ENCODE measurements at regions not wholly inside any gene's neighbourhood (a gene's known extent, or its start where the extent isn't known, plus 50 kb on each side); places are given as distances from the start of the nearest gene placed in this dataset.
A peak's percentile ranks its signal among the peaks of the same experiment; 100 is the strongest.

DNA sequence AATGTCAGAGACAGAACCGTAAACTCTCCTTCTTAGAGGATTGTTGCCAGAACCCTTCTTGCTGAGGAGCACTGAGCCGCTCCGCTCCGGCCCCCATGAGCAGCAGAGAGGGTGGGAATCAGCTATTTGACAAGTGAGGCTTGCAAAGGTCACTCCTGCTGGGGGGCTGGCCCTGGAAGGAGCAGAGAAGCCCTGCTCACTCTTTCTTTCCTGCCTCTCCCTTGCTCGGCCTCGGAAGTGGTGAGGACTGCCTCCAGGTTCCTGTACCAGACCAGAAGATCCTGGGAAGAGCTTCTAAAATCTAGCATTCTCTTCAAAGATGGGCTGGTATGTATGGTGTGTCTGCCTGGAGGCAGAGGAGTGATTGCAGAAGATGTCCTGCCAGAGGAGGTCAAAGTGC, 168.6 kb upstream of the NECTIN1 start:
- DNase-seq (ENCODE audit: insufficient read length): no peak
- no peak for FAIRE-seq
- no peak for TF ChIP-seq POLR2A (IDR thresholded peaks at IDR 0.05; ENCODE audit: low read depth, low read length)
- no peak for TF ChIP-seq POLR2AphosphoS5 (IDR thresholded peaks at IDR 0.05; ENCODE audit: low read depth, low read length)
- TF ChIP-seq TAF1 (IDR thresholded peaks at IDR 0.05; ENCODE audit: borderline replicate concordance, low read depth, low read length): no peak

- TF ChIP-seq TAF1 (IDR thresholded peaks at IDR 0.05; ENCODE audit: borderline replicate concordance, low read depth, low read length) (no peak), POLR2A (IDR thresholded peaks at IDR 0.05; ENCODE audit: low read depth, low read length) (no peak), POLR2AphosphoS5 (IDR thresholded peaks at IDR 0.05; ENCODE audit: low read depth, low read length) (no peak)
- DNase-seq (ENCODE audit: insufficient read length) (no peak), FAIRE-seq (no peak)
Measured at GRCh38 chr11:119897046-119897440, 168.0 kb upstream of the NECTIN1 start.

DNA sequence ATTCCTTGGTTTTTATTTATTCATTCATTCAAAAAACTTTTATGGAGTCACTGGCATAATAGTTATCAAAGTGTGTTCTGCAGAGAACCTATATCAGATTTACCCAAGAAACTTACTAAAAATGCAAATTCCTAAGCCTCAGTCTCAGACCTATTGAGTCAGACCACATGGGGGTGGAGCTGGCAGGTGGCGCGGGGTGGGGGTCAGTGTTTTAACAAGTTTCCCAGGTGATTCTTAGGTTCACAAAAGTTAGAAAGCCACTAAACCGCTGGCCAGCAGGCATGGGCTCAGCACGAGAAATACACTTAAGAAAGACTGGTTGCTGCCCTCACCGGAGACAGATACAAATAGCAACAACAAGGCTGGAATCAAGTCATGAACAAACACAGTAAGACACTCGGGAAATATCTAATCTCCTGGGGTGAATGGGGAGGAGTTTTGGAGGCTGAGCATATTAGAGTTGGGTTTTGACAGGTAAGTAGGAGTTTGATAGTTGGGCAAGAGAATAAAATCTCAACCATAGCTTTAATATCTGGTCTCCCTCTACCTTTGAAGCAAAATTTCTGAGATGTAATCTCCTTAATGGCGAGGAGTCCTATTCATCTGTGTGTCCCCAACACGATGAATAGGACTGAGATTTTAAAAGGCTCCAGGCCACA, 167.5 kb upstream of the NECTIN1 start:
- FAIRE-seq: peak; percentile 50
- TF ChIP-seq POLR2A (IDR thresholded peaks at IDR 0.05; ENCODE audit: low read depth, low read length): no peak
- DNase-seq (ENCODE audit: insufficient read length): no peak

DNA sequence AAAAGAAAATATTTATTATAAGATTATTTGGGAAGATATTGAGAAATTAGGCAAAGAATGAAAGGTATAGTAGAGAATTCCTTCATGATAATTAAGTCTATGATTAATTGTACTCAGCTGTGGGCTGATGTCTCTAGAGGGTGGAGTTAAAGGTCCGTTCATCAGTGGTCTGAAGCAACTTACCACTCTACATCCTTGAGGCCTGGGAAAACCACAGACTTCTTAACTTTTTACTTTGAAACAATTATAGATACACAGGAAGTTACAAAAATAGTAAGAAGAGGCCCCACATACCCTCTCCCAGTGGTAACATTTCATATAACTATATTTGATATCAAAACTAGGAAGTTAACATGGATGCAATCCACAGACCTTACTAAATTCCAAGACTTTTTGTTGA, 167.0 kb upstream of the NECTIN1 start:
- no peak for TF ChIP-seq POLR2A (IDR thresholded peaks at IDR 0.05; ENCODE audit: low read depth, low read length)
- no peak for TF ChIP-seq TAF1 (IDR thresholded peaks at IDR 0.05; ENCODE audit: borderline replicate concordance, low read depth, low read length)
- no peak for TF ChIP-seq POLR2AphosphoS5 (IDR thresholded peaks at IDR 0.05; ENCODE audit: low read depth, low read length)
- DNase-seq (ENCODE audit: insufficient read length) (no peak), FAIRE-seq (no peak)

- no peak for FAIRE-seq
- TF ChIP-seq POLR2AphosphoS5 (IDR thresholded peaks at IDR 0.05; ENCODE audit: low read depth, low read length) (no peak), POLR2A (IDR thresholded peaks at IDR 0.05; ENCODE audit: low read depth, low read length) (no peak), TAF1 (IDR thresholded peaks at IDR 0.05; ENCODE audit: borderline replicate concordance, low read depth, low read length) (no peak)
- DNase-seq (ENCODE audit: insufficient read length): no peak
Measured at GRCh38 chr11:119894916-119895315, 165.9 kb upstream of the NECTIN1 start.

DNA sequence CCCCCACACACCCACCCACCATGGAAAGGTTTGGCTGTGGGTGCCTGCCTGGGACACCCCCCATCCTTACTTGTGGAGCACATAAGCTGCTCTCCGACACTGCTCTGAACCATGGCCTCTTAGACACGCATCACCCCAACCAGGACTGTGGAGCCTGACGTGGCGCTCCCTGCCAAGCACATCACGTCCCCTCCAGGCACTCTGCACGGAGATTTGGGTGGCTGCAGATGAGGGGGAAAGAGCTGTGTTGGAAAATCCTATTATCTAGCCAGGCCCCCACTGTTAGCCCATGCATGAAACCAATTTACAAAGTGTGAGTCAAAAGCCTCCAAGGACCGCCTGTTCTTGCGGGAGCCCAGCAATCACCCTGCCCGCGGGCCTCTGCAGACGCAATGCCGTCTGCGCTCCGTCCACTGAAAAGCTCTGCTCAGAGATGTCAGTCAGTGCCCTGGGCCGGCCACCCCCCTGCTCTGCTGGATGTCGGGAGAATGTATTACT, 163.4 kb upstream of the NECTIN1 start:
- TF ChIP-seq POLR2A (IDR thresholded peaks at IDR 0.05; ENCODE audit: low read depth, low read length): no peak
- TF ChIP-seq TAF1 (IDR thresholded peaks at IDR 0.05; ENCODE audit: borderline replicate concordance, low read depth, low read length): no peak
- TF ChIP-seq POLR2AphosphoS5 (IDR thresholded peaks at IDR 0.05; ENCODE audit: low read depth, low read length): no peak
- FAIRE-seq (no peak), DNase-seq (ENCODE audit: insufficient read length) (no peak)

DNA sequence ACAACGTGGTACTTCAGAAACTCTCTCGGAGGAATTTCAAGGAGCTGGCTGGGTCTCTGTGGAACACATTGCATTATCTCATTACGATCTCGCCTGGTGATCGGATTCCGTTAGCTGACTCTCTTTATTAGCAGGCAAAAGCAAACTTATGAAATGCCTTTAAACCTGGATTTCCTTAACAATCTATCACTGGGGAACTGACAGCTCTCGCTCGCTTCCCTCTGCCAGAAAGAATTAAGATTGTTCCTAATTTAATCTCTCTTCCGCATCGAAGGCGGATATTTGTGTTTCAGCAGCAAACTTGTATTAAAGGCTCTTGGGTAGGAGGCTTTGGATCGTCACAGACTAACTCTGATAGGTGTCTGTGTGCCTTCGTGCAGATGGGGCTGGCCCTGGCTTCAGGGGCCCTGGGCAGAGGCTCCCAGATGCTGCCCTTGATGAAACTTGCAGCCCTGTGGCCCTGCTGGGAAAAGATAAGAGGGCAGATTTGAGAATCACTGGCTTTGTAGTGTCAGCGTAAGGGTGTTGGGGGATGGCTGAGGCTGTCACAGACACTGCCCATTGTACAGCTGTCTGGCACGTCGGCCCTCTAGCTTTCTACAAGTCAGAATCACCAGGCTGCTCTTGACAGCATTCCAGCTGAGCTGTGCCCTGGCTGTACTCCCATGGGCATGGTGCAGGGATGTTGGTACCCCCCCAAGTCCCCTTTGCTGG, 162.2 kb upstream of the NECTIN1 start:
- TF ChIP-seq POLR2A (IDR thresholded peaks at IDR 0.05; ENCODE audit: low read depth, low read length) (no peak), TAF1 (IDR thresholded peaks at IDR 0.05; ENCODE audit: borderline replicate concordance, low read depth, low read length) (no peak), POLR2AphosphoS5 (IDR thresholded peaks at IDR 0.05; ENCODE audit: low read depth, low read length) (no peak)
- FAIRE-seq: no peak
- no peak for DNase-seq (ENCODE audit: insufficient read length)

DNA sequence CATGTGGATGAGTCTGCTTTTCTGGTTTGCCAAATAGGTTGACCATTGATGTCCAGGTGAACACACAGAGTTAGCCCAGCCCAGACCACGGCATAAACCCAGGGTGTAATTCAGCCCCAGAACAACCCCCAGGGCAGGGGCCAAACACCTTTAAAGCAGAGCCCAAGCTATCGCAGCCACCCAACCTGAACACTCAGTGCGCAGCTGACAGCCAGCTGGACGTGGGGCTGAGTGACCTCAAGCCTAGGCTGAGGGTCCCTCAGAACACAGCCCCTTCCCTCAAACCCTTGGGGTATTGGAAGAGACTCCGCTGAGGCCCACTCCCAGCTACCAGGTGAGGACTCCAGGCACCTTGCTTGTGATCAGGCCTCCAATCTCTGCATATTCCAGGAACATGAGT, 161.5 kb upstream of the NECTIN1 start:
- FAIRE-seq: no peak
- no peak for DNase-seq (ENCODE audit: insufficient read length)
- no peak for TF ChIP-seq POLR2AphosphoS5 (IDR thresholded peaks at IDR 0.05; ENCODE audit: low read depth, low read length)
- no peak for TF ChIP-seq POLR2A (IDR thresholded peaks at IDR 0.05; ENCODE audit: low read depth, low read length)
- no peak for TF ChIP-seq TAF1 (IDR thresholded peaks at IDR 0.05; ENCODE audit: borderline replicate concordance, low read depth, low read length)

DNA sequence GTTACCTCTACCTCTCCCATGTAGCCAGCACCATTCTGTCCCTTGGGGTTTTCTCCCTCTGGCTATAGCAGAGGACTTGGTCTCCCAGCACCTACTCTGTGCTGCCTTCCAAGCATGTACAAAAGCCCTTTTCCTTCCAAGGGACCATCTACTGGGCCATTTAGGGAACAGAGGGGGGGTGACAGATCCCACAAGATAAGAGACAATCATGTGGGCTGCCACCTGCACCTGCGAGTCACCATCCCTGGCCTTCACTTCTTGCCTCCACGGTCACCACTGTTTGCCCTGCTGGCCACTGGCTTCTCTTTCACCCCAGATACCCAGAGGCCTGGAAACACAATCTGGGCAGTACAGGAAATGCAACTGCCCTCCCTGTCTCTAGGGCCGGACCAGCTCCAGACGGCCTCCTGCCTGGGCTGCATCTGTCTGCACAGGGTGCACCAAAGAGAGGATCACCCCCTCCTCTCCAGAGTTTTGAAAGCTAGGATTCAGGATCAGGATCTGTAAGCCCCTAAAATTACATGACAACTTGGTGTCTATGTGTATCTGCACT, 160.8 kb upstream of the NECTIN1 start:
- no peak for TF ChIP-seq TAF1 (IDR thresholded peaks at IDR 0.05; ENCODE audit: borderline replicate concordance, low read depth, low read length)
- TF ChIP-seq POLR2AphosphoS5 (IDR thresholded peaks at IDR 0.05; ENCODE audit: low read depth, low read length): no peak
- TF ChIP-seq POLR2A (IDR thresholded peaks at IDR 0.05; ENCODE audit: low read depth, low read length): no peak
- DNase-seq (ENCODE audit: insufficient read length) (no peak), FAIRE-seq (no peak)

DNA sequence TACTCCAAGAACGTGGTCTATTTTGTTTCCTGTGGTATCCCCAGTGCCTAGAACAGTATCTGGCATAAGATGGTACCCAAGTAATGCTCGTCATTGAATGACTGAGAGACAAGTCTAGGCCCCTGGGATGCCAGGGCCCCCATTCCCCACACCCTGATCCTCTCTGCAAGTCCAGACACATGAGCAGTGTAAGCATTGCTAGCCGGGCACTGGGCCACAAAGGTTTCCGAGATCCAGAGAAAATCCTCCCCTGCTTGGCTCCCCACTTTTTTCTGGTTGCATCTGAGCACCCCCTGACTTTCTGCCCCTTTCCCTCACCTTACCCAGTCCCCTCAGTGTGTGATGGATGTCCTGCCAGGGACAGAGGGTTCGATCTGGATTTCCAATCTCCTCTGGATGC, 160.1 kb upstream of the NECTIN1 start:
- no peak for FAIRE-seq
- DNase-seq (ENCODE audit: insufficient read length): no peak
- TF ChIP-seq TAF1 (IDR thresholded peaks at IDR 0.05; ENCODE audit: borderline replicate concordance, low read depth, low read length): no peak
- TF ChIP-seq POLR2A (IDR thresholded peaks at IDR 0.05; ENCODE audit: low read depth, low read length): no peak
- no peak for TF ChIP-seq POLR2AphosphoS5 (IDR thresholded peaks at IDR 0.05; ENCODE audit: low read depth, low read length)

GRCh38 chr11:119888119-119888518, 159.1 kb upstream of the NECTIN1 start:
- no peak for FAIRE-seq
- TF ChIP-seq POLR2AphosphoS5 (IDR thresholded peaks at IDR 0.05; ENCODE audit: low read depth, low read length) (no peak), TAF1 (IDR thresholded peaks at IDR 0.05; ENCODE audit: borderline replicate concordance, low read depth, low read length) (no peak), POLR2A (IDR thresholded peaks at IDR 0.05; ENCODE audit: low read depth, low read length) (no peak)
- no peak for DNase-seq (ENCODE audit: insufficient read length)
